Caco-2 (cell line): ENCODE measurements at regions not wholly inside any gene's neighbourhood (a gene's known extent, or its start where the extent isn't known, plus 50 kb on each side); places are given as distances from the start of the nearest gene placed in this dataset.

ENCODE experiments used
- BruUV-seq: library from RNA; stranded (reverse); fragments of 400-500 nt; replicated peaks from 2 replicates; lab custom pipeline; 2021; lab: Mats Ljungman, UMichigan
- CTCF ChIA-PET: fragments of 300-600 bp; sonication (Branson Sonifier 250); formaldehyde crosslinking; loops from one replicate; lab custom pipeline; 2022; ENCODE audit warnings: antibody characterized with exemption; lab: Charles Lee
- POLR2A ChIA-PET: fragments of 300-600 bp; sonication (Branson Sonifier 250); formaldehyde crosslinking; loops from one replicate; lab custom pipeline; 2022; ENCODE audit warnings: antibody characterized with exemption; lab: Charles Lee
- DNase-seq, 2 experiments: peaks; one replicate each; pipeline versions ENCODE4 v3.0.0 to v3.0.0-alpha.2; 2020 to 2022
- H3K27me3 ChIP-seq: replicated peaks from 2 replicates; pipeline ENCODE4 v1.6.0; 2011; ENCODE audit warnings: low read length; ENCODE audit not compliant: control insufficient read depth, insufficient read depth
- H3K36me3 ChIP-seq: 2 replicates; pipeline ENCODE4 v1.5.1; 2011; ENCODE audit warnings: low read length; ENCODE audit not compliant: control insufficient read depth, insufficient read depth
- H3K4me1 ChIP-seq: fragments of 250-450 bp; sonication (Bioruptor Pico); 2 replicates; pipeline ENCODE4 v1.5.1; 2020; ENCODE audit warnings: mild to moderate bottlenecking
- H3K4me3 ChIP-seq: 2 replicates; pipeline ENCODE4 v1.5.1; 2011; ENCODE audit warnings: low read depth, mild to moderate bottlenecking, control low read depth, low read length
- H3K9me3 ChIP-seq: fragments of 250-450 bp; sonication (Bioruptor Pico); 2 replicates; pipeline ENCODE4 v1.5.1; 2020; ENCODE audit warnings: mild to moderate bottlenecking, moderate library complexity
- H3K27ac Mint-ChIP-seq: one replicate; pipeline ENCODE4 v1.8.0; 2022; ENCODE audit warnings: mixed read lengths; ENCODE audit not compliant: unreplicated experiment
- H3K27me3 Mint-ChIP-seq: one replicate; pipeline ENCODE4 v1.8.0; 2022; ENCODE audit warnings: mixed read lengths; ENCODE audit not compliant: insufficient read depth, unreplicated experiment
- H3K36me3 Mint-ChIP-seq: one replicate; pipeline ENCODE4 v1.8.0; 2022; ENCODE audit warnings: mild to moderate bottlenecking, mixed read lengths; ENCODE audit not compliant: insufficient read depth, unreplicated experiment
- H3K4me1 Mint-ChIP-seq: one replicate; pipeline ENCODE4 v1.8.0; 2022; ENCODE audit warnings: low read depth, mixed read lengths; ENCODE audit not compliant: unreplicated experiment
- H3K4me3 Mint-ChIP-seq: one replicate; pipeline ENCODE4 v1.8.0; 2022; ENCODE audit warnings: mild to moderate bottlenecking, moderate library complexity, mixed read lengths; ENCODE audit not compliant: unreplicated experiment
- H3K9me3 Mint-ChIP-seq: one replicate; pipeline ENCODE4 v1.8.0; 2022; ENCODE audit warnings: mixed read lengths; ENCODE audit not compliant: unreplicated experiment
- intact Hi-C: fragments of 100-400 bp; cut with micrococcal nuclease; formaldehyde crosslinking; loops from one replicate; pipeline ENCODE4 v1.10.0; 2022; ENCODE audit not compliant: unreplicated experiment
- TF ChIP-seq, protein P1 (sequence below), 2 experiments: fragments of 200-600 bp in 1 of 2; IDR thresholded peaks; 1 replicate in 1 of 2; 2 replicates in 1 of 2; pipeline versions ENCODE4 v1.5.1 to v1.8.0; 2011 to 2022; ENCODE audit warnings: antibody characterized with exemption in 1 of 2, control low read depth in 1 of 2, inconsistent platforms in 1 of 2, low read depth in 1 of 2, low read length in 1 of 2, mild to moderate bottlenecking in 1 of 2, moderate library complexity in 1 of 2; ENCODE audit not compliant: insufficient read depth in 1 of 2, severe bottlenecking in 1 of 2, unreplicated experiment in 1 of 2

DNA sequence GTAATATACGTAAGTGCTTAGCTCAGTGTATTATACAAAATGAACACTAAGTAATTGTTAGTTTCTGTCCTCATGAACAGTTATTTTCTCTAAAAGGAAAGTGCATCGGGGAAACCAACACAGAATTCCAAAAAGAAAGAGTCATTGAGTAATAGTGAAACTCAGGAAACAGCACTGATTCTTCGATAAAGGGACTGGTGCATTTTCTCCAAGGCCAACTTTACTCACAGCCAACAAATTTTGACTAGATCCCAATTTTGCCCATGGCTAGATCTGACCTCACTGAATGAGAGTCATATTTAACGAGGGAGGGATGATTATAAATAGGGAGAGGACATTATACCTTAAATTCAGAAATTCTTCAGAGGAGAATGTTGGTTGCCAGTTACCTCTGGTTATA is 390.9 kb upstream of the NRSN1 start:
- H3K4me3 ChIP-seq: no peak overlapping the region
- CTCF ChIA-PET: no interaction called here
- POLR2A ChIA-PET: no interaction called here
- H3K27me3 ChIP-seq: no peaks in the 10 kb centered on the region
- TF ChIP-seq, protein P1, sequence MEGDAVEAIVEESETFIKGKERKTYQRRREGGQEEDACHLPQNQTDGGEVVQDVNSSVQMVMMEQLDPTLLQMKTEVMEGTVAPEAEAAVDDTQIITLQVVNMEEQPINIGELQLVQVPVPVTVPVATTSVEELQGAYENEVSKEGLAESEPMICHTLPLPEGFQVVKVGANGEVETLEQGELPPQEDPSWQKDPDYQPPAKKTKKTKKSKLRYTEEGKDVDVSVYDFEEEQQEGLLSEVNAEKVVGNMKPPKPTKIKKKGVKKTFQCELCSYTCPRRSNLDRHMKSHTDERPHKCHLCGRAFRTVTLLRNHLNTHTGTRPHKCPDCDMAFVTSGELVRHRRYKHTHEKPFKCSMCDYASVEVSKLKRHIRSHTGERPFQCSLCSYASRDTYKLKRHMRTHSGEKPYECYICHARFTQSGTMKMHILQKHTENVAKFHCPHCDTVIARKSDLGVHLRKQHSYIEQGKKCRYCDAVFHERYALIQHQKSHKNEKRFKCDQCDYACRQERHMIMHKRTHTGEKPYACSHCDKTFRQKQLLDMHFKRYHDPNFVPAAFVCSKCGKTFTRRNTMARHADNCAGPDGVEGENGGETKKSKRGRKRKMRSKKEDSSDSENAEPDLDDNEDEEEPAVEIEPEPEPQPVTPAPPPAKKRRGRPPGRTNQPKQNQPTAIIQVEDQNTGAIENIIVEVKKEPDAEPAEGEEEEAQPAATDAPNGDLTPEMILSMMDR (IDR thresholded peaks at IDR 0.05; ENCODE audit: insufficient read depth in 1 of 2, low read depth in 1 of 2, low read length in 1 of 2, severe bottlenecking in 1 of 2, unreplicated experiment in 1 of 2): no peak
- intact Hi-C loops: no loop called here
- H3K4me1 ChIP-seq: no peaks in the 10 kb centered on the region
- no peak overlapping the region for H3K27ac Mint-ChIP-seq
- no peaks in the 10 kb centered on the region for H3K36me3 Mint-ChIP-seq
- no peaks in the 10 kb centered on the region for H3K36me3 ChIP-seq
- H3K4me3 Mint-ChIP-seq: no peak overlapping the region
- no peaks in the 10 kb centered on the region for H3K4me1 Mint-ChIP-seq
- peaks cover 3% of the 10 kb centered on the region for H3K27me3 Mint-ChIP-seq
- no peaks in the 10 kb centered on the region for H3K9me3 Mint-ChIP-seq
- no peak for DNase-seq
- BruUV-seq: no TSS peak
- no peaks in the 10 kb centered on the region for H3K9me3 ChIP-seq

DNA sequence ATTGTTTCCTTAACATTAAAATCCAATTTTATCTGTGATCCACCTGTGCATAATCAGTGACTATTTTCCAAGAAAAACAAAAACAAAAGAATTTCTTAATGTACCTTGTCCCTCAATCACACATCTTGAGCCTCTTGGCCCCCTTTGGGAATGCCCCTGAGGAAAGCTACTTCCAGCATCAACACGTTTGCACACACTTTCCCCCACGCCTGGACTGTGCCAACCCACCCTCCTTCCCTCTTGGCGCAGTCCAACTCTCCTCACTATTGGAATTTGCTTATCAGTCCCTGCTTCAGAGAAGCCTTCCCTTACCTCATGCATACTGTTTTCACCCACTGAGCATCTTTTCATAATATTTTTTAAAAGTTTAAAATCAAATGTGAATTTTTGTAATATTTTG is 389.4 kb upstream of the NRSN1 start:
- no TSS peak for BruUV-seq
- CTCF ChIA-PET: no interaction called here
- Mint-ChIP-seq H3K9me3 (no peaks in the 10 kb centered on the region), H3K36me3 (no peaks in the 10 kb centered on the region), H3K4me3 (no peak overlapping the region), H3K4me1 (no peaks in the 10 kb centered on the region), H3K27me3 (peaks cover 3% of the 10 kb centered on the region), H3K27ac (no peak overlapping the region)
- POLR2A ChIA-PET: no interaction called here
- TF ChIP-seq, protein P1 (IDR thresholded peaks at IDR 0.05; ENCODE audit: insufficient read depth in 1 of 2, low read depth in 1 of 2, low read length in 1 of 2, severe bottlenecking in 1 of 2, unreplicated experiment in 1 of 2): no peak
- no peaks in the 10 kb centered on the region for H3K27me3 ChIP-seq
- no peak for DNase-seq
- no peaks in the 10 kb centered on the region for H3K4me1 ChIP-seq
- no peaks in the 10 kb centered on the region for H3K36me3 ChIP-seq
- H3K4me3 ChIP-seq: no peak overlapping the region
- intact Hi-C loops: no loop called here
- H3K9me3 ChIP-seq: no peaks in the 10 kb centered on the region

DNA sequence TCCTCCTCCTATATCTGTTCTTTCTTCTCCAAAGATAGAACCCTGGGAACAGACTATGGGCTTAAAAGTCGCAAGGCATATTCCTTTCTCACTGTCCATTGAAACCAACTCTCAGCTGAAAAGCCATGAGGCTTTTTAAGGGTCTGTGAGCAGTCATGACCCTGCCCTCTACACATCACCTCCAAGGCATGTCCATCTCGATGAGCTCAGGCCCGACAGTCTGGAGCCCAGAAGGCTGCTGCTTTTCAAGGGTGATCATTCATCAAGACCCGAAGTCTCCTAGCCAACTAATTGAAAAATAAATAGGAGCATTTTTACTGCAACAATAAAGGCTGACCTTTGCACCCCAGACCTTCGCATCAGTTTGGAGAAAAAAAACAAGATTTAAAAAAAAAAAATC is 378.8 kb upstream of the NRSN1 start:
- Histone ChIP-seq H3K9me3 (no peaks in the 10 kb centered on the region), H3K4me1 (no peaks in the 10 kb centered on the region), H3K36me3 (no peaks in the 10 kb centered on the region), H3K27me3 (no peaks in the 10 kb centered on the region), H3K4me3 (no peak overlapping the region)
- ChIA-PET POLR2A (no interaction called here), CTCF (no interaction called here)
- peaks cover 11% of the 10 kb centered on the region for H3K27me3 Mint-ChIP-seq
- TF ChIP-seq, protein P1 (IDR thresholded peaks at IDR 0.05; ENCODE audit: insufficient read depth in 1 of 2, low read depth in 1 of 2, low read length in 1 of 2, severe bottlenecking in 1 of 2, unreplicated experiment in 1 of 2): no peak
- H3K27ac Mint-ChIP-seq: no peak overlapping the region
- intact Hi-C loops: no loop called here
- no peaks in the 10 kb centered on the region for H3K4me1 Mint-ChIP-seq
- no peak overlapping the region for H3K4me3 Mint-ChIP-seq
- no peaks in the 10 kb centered on the region for H3K36me3 Mint-ChIP-seq
- DNase-seq: no peak
- no peaks in the 10 kb centered on the region for H3K9me3 Mint-ChIP-seq
- BruUV-seq: no TSS peak
